ENCODE measurements at regions not wholly inside any gene's neighbourhood (a gene's known extent, or its start where the extent isn't known, plus 50 kb on each side); places are given as distances from the start of the nearest gene placed in this dataset.

- no peak for TF ChIP-seq CTCF (IDR thresholded peaks at IDR 0.05)
- no peak for TF ChIP-seq POLR2A (IDR thresholded peaks at IDR 0.05)
Measured at GRCh38 chr1:177340601-177341067, 169.9 kb downstream of the BRINP2 start.

All from tibial nerve (tissue), 3 donors.